GM21381 (cell line): ENCODE measurements at regions not wholly inside any gene's neighbourhood (a gene's known extent, or its start where the extent isn't known, plus 50 kb on each side); places are given as distances from the start of the nearest gene placed in this dataset.
"Not testable (repeated sequence)": the region's sequence is repeated elsewhere in the genome, so short reads cannot be mapped to it uniquely, and the experiment has no call there.

Source experiments
- ATAC-seq: cut with Tn5 transposase; IDR thresholded peaks from one replicate; pipeline ENCODE4 v1.9.1; 2021; ENCODE audit warnings: mild to moderate bottlenecking, moderate library complexity; ENCODE audit not compliant: unreplicated experiment

GRCh38 chr2:144833075-144833637, 313.2 kb upstream of the ZEB2 start:
- no peak for ATAC-seq

GRCh38 chr2:144832048-144832447, 312.1 kb upstream of the ZEB2 start:
- no peak for ATAC-seq

- ATAC-seq, result no peak
These were observed 310.6 kb upstream of the ZEB2 start for GRCh38 chr2:144830543-144830942.

- ATAC-seq, result no peak
These were observed 307.5 kb upstream of the ZEB2 start for GRCh38 chr2:144827404-144827803.

GRCh38 chr2:144826105-144826504, 306.2 kb upstream of the ZEB2 start:
- no peak for ATAC-seq

GRCh38 chr2:144825331-144826020, 305.6 kb upstream of the ZEB2 start:
- no peak for ATAC-seq

- ATAC-seq, result no peak
These were observed 304.6 kb upstream of the ZEB2 start for GRCh38 chr2:144824306-144825080.

GRCh38 chr2:144822966-144823365, 303.0 kb upstream of the ZEB2 start:
- no peak for ATAC-seq

GRCh38 chr2:144812288-144812687, 292.4 kb upstream of the ZEB2 start:
- ATAC-seq, result no peak

GRCh38 chr2:144801766-144802165, 281.8 kb upstream of the ZEB2 start:
- ATAC-seq, result no peak

- no peak for ATAC-seq
These were observed 281.4 kb upstream of the ZEB2 start for GRCh38 chr2:144801325-144801724.

- ATAC-seq, result no peak
These were observed 279.1 kb upstream of the ZEB2 start for GRCh38 chr2:144798989-144799388.

- ATAC-seq, result no peak
These were observed 278.1 kb upstream of the ZEB2 start for GRCh38 chr2:144798034-144798433.

GRCh38 chr2:144796936-144797335, 277.0 kb upstream of the ZEB2 start:
- no peak for ATAC-seq

- no peak for ATAC-seq
These were observed 276.2 kb upstream of the ZEB2 start for GRCh38 chr2:144796164-144796563.

GRCh38 chr2:144785253-144785652, 265.3 kb upstream of the ZEB2 start:
- ATAC-seq, result no peak

- ATAC-seq, result no peak
These were observed 261.1 kb upstream of the ZEB2 start for GRCh38 chr2:144780983-144781382.

GRCh38 chr2:144776766-144777165, 256.8 kb upstream of the ZEB2 start:
- ATAC-seq, result no peak

- ATAC-seq, result no peak
These were observed 254.9 kb upstream of the ZEB2 start for GRCh38 chr2:144774809-144775208.

GRCh38 chr2:144771348-144771747, 251.4 kb upstream of the ZEB2 start:
- ATAC-seq, result no peak

GRCh38 chr2:144770616-144771230, 250.8 kb upstream of the ZEB2 start:
- ATAC-seq, result no peak

GRCh38 chr2:144760939-144761338, 241.0 kb upstream of the ZEB2 start:
- ATAC-seq, result not testable (repeated sequence)
